ENCODE measurements at regions not wholly inside any gene's neighbourhood (a gene's known extent, or its start where the extent isn't known, plus 50 kb on each side); places are given as distances from the start of the nearest gene placed in this dataset.

DNA sequence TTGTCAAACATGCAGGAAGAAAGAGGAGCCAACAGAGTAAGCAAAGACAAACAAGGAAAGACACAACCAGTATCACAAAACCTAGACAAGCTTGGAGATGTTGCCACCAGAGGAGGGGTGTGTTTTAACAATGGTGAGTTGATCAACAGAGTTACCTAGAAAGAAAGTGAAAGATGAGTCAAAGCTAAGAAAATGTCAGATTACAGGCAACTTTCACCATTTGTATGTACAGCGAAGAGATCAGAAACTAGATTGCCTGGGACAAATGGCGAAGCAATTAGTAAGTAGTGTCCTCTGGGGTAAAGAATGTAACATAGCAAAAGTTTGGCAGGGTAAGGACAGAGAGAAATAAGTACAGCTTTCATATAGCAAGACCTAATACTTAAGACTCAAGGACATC, 51.6 kb upstream of the POU3F2 start:
- H3K9me3 ChIP-seq (ENCODE audit: control insufficient read depth in 1 of 2, insufficient read depth in 1 of 2, low read depth in 1 of 2, low read length in 2 of 2), result no peaks in the 10 kb centered on the region
- no peak overlapping the region for H3K9ac ChIP-seq (ENCODE audit: low read length)
- H3K79me2 ChIP-seq (ENCODE audit: insufficient read depth, low read length), result no peaks in the 10 kb centered on the region
- H3K27me3 ChIP-seq (ENCODE audit: insufficient read depth, low read length), result peaks cover 68% of the 10 kb centered on the region
- no peak overlapping the region for H3K27ac ChIP-seq (ENCODE audit: low read depth, low read length)
- POLR2A ChIA-PET, result no interaction called here
- no peak overlapping the region for H2AFZ ChIP-seq (ENCODE audit: low read depth, low read length, poor library complexity, severe bottlenecking)
- H4K20me1 ChIP-seq (ENCODE audit: insufficient read depth), result no peaks in the 10 kb centered on the region
- ATAC-seq, result no peak
- DNase-seq (ENCODE audit: low read depth, low spot score), result no peak
- TF ChIP-seq CBX3 (IDR thresholded peaks at IDR 0.05; ENCODE audit: low read depth), result no peak
- no peak for TF ChIP-seq FOSL1 (IDR thresholded peaks at IDR 0.05; ENCODE audit: low read depth)
- RAD21 ChIA-PET (ENCODE audit: low non-redundant PET in 1 of 2, low total read pairs in 2 of 2, uncharacterized antibody in 2 of 2, unreplicated experiment in 2 of 2), result no interaction called here
- no peaks in the 10 kb centered on the region for H3K4me1 ChIP-seq (ENCODE audit: control insufficient read depth in 1 of 2, insufficient read depth in 2 of 2, low read length in 2 of 2)
- intact Hi-C loops (cut with micrococcal nuclease), result no loop called here
- no peak overlapping the region for H3K4me3 ChIP-seq (replicated peaks in 1 of 2; ENCODE audit: low read depth in 1 of 2, low read length in 2 of 2)
- H3K9me2 ChIP-seq (ENCODE audit: insufficient read depth), result no peaks in the 10 kb centered on the region
- H3K36me3 ChIP-seq (ENCODE audit: control insufficient read depth in 1 of 2, insufficient read depth in 2 of 2, low read length in 2 of 2), result no peaks in the 10 kb centered on the region
- H3K4me2 ChIP-seq (ENCODE audit: low read length), result no peak overlapping the region
- no TSS peak for BruUV-seq (replicated peaks)
- CTCF ChIA-PET, result no interaction called here

DNA sequence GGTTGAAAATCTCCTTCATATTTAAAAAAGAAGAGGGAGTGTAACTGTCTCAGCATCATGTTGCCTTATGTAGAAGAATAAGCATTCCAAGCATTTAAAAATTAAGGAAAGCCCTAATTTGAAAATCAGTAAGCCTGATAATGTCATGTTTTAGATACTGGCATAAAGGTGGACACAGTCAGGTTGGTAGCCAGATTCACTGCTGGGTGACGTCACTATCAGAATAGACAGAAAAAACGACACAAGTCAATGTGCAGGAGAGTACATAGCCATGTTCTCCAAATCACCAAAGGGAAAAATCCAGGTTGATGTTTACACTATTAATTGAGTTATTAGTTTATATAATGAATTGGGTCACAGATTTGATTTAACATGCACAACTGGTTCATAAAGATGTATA, 50.8 kb upstream of the POU3F2 start:
- no peak for ATAC-seq
- Histone ChIP-seq H3K79me2 (ENCODE audit: insufficient read depth, low read length) (no peaks in the 10 kb centered on the region), H3K9me3 (ENCODE audit: control insufficient read depth in 1 of 2, insufficient read depth in 1 of 2, low read depth in 1 of 2, low read length in 2 of 2) (no peaks in the 10 kb centered on the region), H3K36me3 (ENCODE audit: control insufficient read depth in 1 of 2, insufficient read depth in 2 of 2, low read length in 2 of 2) (no peaks in the 10 kb centered on the region), H3K4me2 (ENCODE audit: low read length) (no peak overlapping the region), H2AFZ (ENCODE audit: low read depth, low read length, poor library complexity, severe bottlenecking) (no peak overlapping the region), H3K9me2 (ENCODE audit: insufficient read depth) (no peaks in the 10 kb centered on the region), H4K20me1 (ENCODE audit: insufficient read depth) (no peaks in the 10 kb centered on the region), H3K27me3 (ENCODE audit: insufficient read depth, low read length) (peaks cover 68% of the 10 kb centered on the region), H3K4me1 (ENCODE audit: control insufficient read depth in 1 of 2, insufficient read depth in 2 of 2, low read length in 2 of 2) (no peaks in the 10 kb centered on the region), H3K4me3 (replicated peaks in 1 of 2; ENCODE audit: low read depth in 1 of 2, low read length in 2 of 2) (no peak overlapping the region), H3K27ac (ENCODE audit: low read depth, low read length) (no peak overlapping the region), H3K9ac (ENCODE audit: low read length) (no peak overlapping the region)
- CTCF ChIA-PET, result no interaction called here
- intact Hi-C loops (cut with micrococcal nuclease), result no loop called here
- POLR2A ChIA-PET, result no interaction called here
- RAD21 ChIA-PET (ENCODE audit: low non-redundant PET in 1 of 2, low total read pairs in 2 of 2, uncharacterized antibody in 2 of 2, unreplicated experiment in 2 of 2), result no interaction called here
- BruUV-seq (replicated peaks), result no TSS peak
- TF ChIP-seq, protein P1, sequence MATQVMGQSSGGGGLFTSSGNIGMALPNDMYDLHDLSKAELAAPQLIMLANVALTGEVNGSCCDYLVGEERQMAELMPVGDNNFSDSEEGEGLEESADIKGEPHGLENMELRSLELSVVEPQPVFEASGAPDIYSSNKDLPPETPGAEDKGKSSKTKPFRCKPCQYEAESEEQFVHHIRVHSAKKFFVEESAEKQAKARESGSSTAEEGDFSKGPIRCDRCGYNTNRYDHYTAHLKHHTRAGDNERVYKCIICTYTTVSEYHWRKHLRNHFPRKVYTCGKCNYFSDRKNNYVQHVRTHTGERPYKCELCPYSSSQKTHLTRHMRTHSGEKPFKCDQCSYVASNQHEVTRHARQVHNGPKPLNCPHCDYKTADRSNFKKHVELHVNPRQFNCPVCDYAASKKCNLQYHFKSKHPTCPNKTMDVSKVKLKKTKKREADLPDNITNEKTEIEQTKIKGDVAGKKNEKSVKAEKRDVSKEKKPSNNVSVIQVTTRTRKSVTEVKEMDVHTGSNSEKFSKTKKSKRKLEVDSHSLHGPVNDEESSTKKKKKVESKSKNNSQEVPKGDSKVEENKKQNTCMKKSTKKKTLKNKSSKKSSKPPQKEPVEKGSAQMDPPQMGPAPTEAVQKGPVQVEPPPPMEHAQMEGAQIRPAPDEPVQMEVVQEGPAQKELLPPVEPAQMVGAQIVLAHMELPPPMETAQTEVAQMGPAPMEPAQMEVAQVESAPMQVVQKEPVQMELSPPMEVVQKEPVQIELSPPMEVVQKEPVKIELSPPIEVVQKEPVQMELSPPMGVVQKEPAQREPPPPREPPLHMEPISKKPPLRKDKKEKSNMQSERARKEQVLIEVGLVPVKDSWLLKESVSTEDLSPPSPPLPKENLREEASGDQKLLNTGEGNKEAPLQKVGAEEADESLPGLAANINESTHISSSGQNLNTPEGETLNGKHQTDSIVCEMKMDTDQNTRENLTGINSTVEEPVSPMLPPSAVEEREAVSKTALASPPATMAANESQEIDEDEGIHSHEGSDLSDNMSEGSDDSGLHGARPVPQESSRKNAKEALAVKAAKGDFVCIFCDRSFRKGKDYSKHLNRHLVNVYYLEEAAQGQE (IDR thresholded peaks at IDR 0.05; ENCODE audit: low read depth), result no peak
- TF ChIP-seq SP1 (IDR thresholded peaks at IDR 0.05; ENCODE audit: low read depth), result no peak
- no peak for TF ChIP-seq SIN3A (IDR thresholded peaks at IDR 0.05; ENCODE audit: low read depth)
- TF ChIP-seq, protein P2, sequence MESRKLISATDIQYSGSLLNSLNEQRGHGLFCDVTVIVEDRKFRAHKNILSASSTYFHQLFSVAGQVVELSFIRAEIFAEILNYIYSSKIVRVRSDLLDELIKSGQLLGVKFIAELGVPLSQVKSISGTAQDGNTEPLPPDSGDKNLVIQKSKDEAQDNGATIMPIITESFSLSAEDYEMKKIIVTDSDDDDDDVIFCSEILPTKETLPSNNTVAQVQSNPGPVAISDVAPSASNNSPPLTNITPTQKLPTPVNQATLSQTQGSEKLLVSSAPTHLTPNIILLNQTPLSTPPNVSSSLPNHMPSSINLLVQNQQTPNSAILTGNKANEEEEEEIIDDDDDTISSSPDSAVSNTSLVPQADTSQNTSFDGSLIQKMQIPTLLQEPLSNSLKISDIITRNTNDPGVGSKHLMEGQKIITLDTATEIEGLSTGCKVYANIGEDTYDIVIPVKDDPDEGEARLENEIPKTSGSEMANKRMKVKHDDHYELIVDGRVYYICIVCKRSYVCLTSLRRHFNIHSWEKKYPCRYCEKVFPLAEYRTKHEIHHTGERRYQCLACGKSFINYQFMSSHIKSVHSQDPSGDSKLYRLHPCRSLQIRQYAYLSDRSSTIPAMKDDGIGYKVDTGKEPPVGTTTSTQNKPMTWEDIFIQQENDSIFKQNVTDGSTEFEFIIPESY (IDR thresholded peaks at IDR 0.05; ENCODE audit: extremely low read depth, insufficient replicate concordance, low read length), result no peak
- no peak for TF ChIP-seq SRF (IDR thresholded peaks at IDR 0.05; ENCODE audit: low read depth)
- TF ChIP-seq ELF1 (IDR thresholded peaks at IDR 0.05; ENCODE audit: borderline replicate concordance, low read depth), result no peak
- TF ChIP-seq, protein P3, sequence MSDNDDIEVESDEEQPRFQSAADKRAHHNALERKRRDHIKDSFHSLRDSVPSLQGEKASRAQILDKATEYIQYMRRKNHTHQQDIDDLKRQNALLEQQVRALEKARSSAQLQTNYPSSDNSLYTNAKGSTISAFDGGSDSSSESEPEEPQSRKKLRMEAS (IDR thresholded peaks at IDR 0.05), result no peak
- no peak for TF ChIP-seq TCF7L2 (IDR thresholded peaks at IDR 0.05; ENCODE audit: borderline replicate concordance, extremely low read depth, insufficient read depth, insufficient read length)
- TF ChIP-seq, protein P4, sequence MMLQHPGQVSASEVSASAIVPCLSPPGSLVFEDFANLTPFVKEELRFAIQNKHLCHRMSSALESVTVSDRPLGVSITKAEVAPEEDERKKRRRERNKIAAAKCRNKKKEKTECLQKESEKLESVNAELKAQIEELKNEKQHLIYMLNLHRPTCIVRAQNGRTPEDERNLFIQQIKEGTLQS (IDR thresholded peaks at IDR 0.05), result no peak
- no peak for TF ChIP-seq EZH2phosphoT487 (IDR thresholded peaks at IDR 0.05; ENCODE audit: borderline replicate concordance)
- TF ChIP-seq RAD21 (IDR thresholded peaks at IDR 0.05; ENCODE audit: low read depth), result no peak
- TF ChIP-seq EGR1 (IDR thresholded peaks at IDR 0.05; ENCODE audit: low read depth), result no peak
- TF ChIP-seq EZH2 (IDR thresholded peaks at IDR 0.05), result no peak
- TF ChIP-seq YY1 (IDR thresholded peaks at IDR 0.05; ENCODE audit: extremely low read depth, insufficient replicate concordance, low read depth, low read length), result no peak
- no peak for TF ChIP-seq CBX3 (IDR thresholded peaks at IDR 0.05; ENCODE audit: low read depth)
- no peak for DNase-seq (ENCODE audit: low read depth, low spot score)

All from HCT116 (cell line).